ENCODE measurements at regions not wholly inside any gene's neighbourhood (a gene's known extent, or its start where the extent isn't known, plus 50 kb on each side); places are given as distances from the start of the nearest gene placed in this dataset.

DNA sequence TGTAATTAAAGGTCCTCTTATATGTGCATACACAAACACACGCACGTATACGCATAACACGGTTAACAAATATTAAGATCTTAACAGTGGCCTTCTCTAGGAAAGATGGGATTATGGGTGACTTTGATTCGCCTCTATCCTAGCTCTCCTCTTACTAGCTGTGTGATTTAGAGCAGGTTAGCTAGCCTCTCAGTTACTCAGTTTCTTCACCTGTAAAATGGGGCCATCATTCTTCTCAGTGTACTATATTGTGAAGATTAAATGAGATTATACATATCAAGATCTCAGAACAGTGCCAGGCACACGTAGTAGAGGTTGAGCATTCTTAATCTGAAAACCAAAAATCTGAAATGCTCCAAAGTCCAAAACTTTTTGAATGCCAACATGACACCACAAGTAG is 159.3 kb downstream of the BCOR start:
- Mint-ChIP-seq H3K4me1 (ENCODE audit: low read depth) (no peaks in the 10 kb centered on the region), H3K27ac (no peak overlapping the region)
- TF ChIP-seq, protein P1, sequence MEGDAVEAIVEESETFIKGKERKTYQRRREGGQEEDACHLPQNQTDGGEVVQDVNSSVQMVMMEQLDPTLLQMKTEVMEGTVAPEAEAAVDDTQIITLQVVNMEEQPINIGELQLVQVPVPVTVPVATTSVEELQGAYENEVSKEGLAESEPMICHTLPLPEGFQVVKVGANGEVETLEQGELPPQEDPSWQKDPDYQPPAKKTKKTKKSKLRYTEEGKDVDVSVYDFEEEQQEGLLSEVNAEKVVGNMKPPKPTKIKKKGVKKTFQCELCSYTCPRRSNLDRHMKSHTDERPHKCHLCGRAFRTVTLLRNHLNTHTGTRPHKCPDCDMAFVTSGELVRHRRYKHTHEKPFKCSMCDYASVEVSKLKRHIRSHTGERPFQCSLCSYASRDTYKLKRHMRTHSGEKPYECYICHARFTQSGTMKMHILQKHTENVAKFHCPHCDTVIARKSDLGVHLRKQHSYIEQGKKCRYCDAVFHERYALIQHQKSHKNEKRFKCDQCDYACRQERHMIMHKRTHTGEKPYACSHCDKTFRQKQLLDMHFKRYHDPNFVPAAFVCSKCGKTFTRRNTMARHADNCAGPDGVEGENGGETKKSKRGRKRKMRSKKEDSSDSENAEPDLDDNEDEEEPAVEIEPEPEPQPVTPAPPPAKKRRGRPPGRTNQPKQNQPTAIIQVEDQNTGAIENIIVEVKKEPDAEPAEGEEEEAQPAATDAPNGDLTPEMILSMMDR (IDR thresholded peaks at IDR 0.05; ENCODE audit: unreplicated experiment) = no peak

DNA sequence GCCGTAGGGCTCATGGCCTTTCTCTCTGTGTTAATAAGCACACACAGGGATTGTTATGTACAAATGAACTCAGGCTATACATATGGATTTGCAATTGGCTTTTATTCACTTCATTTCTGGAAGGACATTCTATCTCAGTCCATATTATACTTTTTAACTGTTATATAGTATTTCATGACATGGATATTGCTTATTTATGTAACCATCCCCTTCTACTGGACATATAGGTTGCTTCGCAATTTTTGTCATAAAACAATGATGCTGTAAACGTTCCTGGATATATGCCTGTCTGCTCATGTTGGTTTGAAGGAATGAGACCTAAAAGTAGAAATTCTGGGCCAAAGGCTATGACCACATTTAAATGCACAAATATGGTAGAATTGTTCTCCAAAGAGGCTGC is 158.1 kb downstream of the BCOR start:
- no peak for DNase-seq (ENCODE audit: low spot score, unreplicated experiment)
- Mint-ChIP-seq H3K9me3 (ENCODE audit: low read depth) (peaks cover 7% of the 10 kb centered on the region), H3K4me3 (ENCODE audit: low read depth) (no peak overlapping the region), H3K36me3 (ENCODE audit: insufficient read depth) (no peaks in the 10 kb centered on the region), H3K27ac (no peak overlapping the region), H3K4me1 (ENCODE audit: low read depth) (no peaks in the 10 kb centered on the region), H3K27me3 (no peaks in the 10 kb centered on the region)
- TF ChIP-seq, protein P1 (IDR thresholded peaks at IDR 0.05; ENCODE audit: unreplicated experiment) = no peak

More for the DNA sequence above, 159.3 kb downstream of the BCOR start:
- Mint-ChIP-seq H3K9me3 (ENCODE audit: low read depth) (peaks cover 3% of the 10 kb centered on the region), H3K36me3 (ENCODE audit: insufficient read depth) (no peaks in the 10 kb centered on the region), H3K27me3 (no peaks in the 10 kb centered on the region), H3K4me3 (ENCODE audit: low read depth) (no peak overlapping the region)
- DNase-seq (ENCODE audit: low spot score, unreplicated experiment) = no peak

DNA sequence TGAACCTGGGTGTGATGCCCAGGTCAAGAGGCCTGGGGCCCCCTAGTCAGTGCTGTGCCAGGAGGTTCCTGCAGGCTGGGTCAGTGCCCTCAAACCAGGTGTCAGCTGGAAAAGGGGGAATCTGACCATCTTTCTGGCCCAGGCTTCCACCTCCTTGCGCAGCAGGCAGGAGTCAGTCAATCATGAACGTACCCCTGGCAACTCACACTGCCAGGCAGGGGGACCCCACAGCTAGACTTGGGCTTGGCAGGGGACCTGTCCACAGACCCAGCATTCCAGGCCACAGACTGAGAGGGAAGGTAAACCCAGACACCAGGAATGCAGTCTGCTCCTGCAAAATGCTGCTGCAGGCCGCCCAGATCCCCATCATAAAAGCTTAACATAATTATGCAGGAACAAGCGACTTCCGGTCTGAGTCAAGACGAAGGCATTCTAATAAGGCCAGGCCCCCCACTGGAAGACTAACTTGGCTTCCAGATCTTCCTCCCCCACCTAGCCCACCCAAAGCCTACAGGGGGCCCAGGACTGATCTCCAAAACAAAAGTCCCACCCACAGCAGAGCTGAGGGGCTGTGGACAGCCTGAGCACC is 156.3 kb downstream of the BCOR start:
- no peak for DNase-seq (ENCODE audit: low spot score, unreplicated experiment)
- Mint-ChIP-seq H3K27me3 (no peaks in the 10 kb centered on the region), H3K36me3 (ENCODE audit: insufficient read depth) (no peaks in the 10 kb centered on the region), H3K9me3 (ENCODE audit: low read depth) (peaks cover 7% of the 10 kb centered on the region), H3K27ac (no peak overlapping the region), H3K4me3 (ENCODE audit: low read depth) (no peak overlapping the region), H3K4me1 (ENCODE audit: low read depth) (no peaks in the 10 kb centered on the region)
- TF ChIP-seq, protein P1 (IDR thresholded peaks at IDR 0.05; ENCODE audit: unreplicated experiment) = no peak

DNA sequence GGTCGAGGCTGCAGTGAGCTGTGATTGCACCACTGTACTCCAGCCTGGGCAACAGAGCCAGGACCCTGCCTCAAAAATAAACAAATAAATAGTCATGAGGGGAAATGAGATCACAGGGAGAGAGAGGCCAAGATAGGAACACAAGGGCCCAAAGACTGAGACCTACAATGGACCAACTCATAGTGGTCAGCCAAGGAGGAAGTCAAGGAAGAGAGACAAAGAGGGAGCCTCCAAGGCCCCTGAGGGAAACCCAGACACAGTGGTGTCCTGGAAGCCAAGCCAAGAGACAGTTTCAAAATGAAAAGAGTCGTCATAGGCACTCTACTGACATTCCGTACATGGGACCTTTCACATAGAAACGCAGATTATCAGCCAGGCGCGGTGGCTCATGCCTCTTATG is 153.3 kb downstream of the BCOR start:
- Mint-ChIP-seq H3K27me3 (peaks cover 3% of the 10 kb centered on the region), H3K9me3 (ENCODE audit: low read depth) (peaks cover 7% of the 10 kb centered on the region), H3K4me3 (ENCODE audit: low read depth) (no peak overlapping the region), H3K36me3 (ENCODE audit: insufficient read depth) (no peaks in the 10 kb centered on the region), H3K4me1 (ENCODE audit: low read depth) (peaks cover 4% of the 10 kb centered on the region), H3K27ac (no peak overlapping the region)
- TF ChIP-seq, protein P1 (IDR thresholded peaks at IDR 0.05; ENCODE audit: unreplicated experiment) = no peak
- DNase-seq (ENCODE audit: low spot score, unreplicated experiment) = no peak

DNA sequence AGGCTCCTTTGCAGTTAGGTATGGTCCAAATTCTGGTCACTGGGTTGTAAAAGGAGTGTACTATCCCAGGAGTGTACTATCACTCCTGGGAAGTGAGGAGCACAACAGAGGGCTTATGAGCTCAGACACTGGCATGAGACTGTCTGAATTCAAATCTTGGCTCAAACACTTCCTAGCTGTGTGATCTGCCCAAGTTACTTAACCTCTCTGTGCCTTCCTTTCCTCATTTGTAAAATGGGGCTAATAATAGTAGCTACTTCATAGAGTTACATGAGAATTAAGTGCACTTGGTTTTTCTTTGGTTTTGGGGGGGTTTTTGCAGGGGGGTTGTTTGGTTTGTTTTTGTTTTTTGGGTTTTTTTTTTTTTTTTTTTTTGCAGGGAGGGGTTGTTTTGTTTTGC is 152.0 kb downstream of the BCOR start:
- Mint-ChIP-seq H3K4me3 (ENCODE audit: low read depth) (no peak overlapping the region), H3K9me3 (ENCODE audit: low read depth) (peaks cover 7% of the 10 kb centered on the region), H3K4me1 (ENCODE audit: low read depth) (peaks cover 4% of the 10 kb centered on the region), H3K36me3 (ENCODE audit: insufficient read depth) (no peaks in the 10 kb centered on the region), H3K27me3 (peaks cover 3% of the 10 kb centered on the region), H3K27ac (no peak overlapping the region)
- no peak for DNase-seq (ENCODE audit: low spot score, unreplicated experiment)
- TF ChIP-seq, protein P1 (IDR thresholded peaks at IDR 0.05; ENCODE audit: unreplicated experiment) = no peak
